ENCODE measurements at regions not wholly inside any gene's neighbourhood (a gene's known extent, or its start where the extent isn't known, plus 50 kb on each side); places are given as distances from the start of the nearest gene placed in this dataset.

GRCh38 chr3:117103675-117104074 is 394.1 kb downstream of the TUSC7 start:
- TF ChIP-seq EZH2 (IDR thresholded peaks at IDR 0.05; ENCODE audit: insufficient read depth, poor library complexity, severe bottlenecking) (no peak), EZH2phosphoT487 (IDR thresholded peaks at IDR 0.05; ENCODE audit: insufficient read depth, low read depth) (no peak)

Measured in GM23248 (cell line).